ENCODE measurements at regions not wholly inside any gene's neighbourhood (a gene's known extent, or its start where the extent isn't known, plus 50 kb on each side); places are given as distances from the start of the nearest gene placed in this dataset.

GRCh38 chr11:95359756-95360155, 128.8 kb upstream of the SESN3 start:
- H3K4me3 ChIP-seq (replicated peaks in 1 of 3; ENCODE audit: insufficient read depth in 1 of 3, low read depth in 1 of 3, low read length in 3 of 3), result no peak overlapping the region
- no peak overlapping the region for H3K9ac ChIP-seq (replicated peaks; ENCODE audit: extremely low read depth, insufficient read depth, low read length)
- H3K4me1 ChIP-seq (ENCODE audit: control insufficient read depth, extremely low read depth, insufficient read depth, low read length), result no peaks in the 10 kb centered on the region
- no peak overlapping the region for H3K27ac ChIP-seq (ENCODE audit: insufficient read depth, low read depth, low read length)
- no peaks in the 10 kb centered on the region for H3K9me1 ChIP-seq (replicated peaks; ENCODE audit: control insufficient read depth, extremely low read depth, insufficient read depth, low read length)
- TF ChIP-seq FOS (IDR thresholded peaks at IDR 0.05; ENCODE audit: borderline replicate concordance, insufficient read depth, low read length) (no peak), POLR2AphosphoS5 (IDR thresholded peaks at IDR 0.05; ENCODE audit: insufficient read depth, low read depth, low read length) (no peak), MAX (IDR thresholded peaks at IDR 0.05; ENCODE audit: insufficient read depth, insufficient read length) (no peak)
- DNase-seq (ENCODE audit: low read depth, low spot score), result no peak
- H3K9me3 ChIP-seq (replicated peaks; ENCODE audit: control insufficient read depth, insufficient read depth, low read length), result no peaks in the 10 kb centered on the region
- intact Hi-C loops (cut with micrococcal nuclease) (loop anchor here (10.0 kb wide), 2 partner anchors 205 to 345 kb away; no protein-coding TSS in a partner anchor), dilution Hi-C loops (cut with MboI; ENCODE audit: extremely low pct_ligation_motif_present, low sequenced_read_pairs) (no loop called here)
- BruUV-seq (replicated peaks), result no TSS peak
- POLR2A ChIA-PET, result no interaction called here
- no peaks in the 10 kb centered on the region for H4K20me1 ChIP-seq (replicated peaks; ENCODE audit: control insufficient read depth, extremely low read depth, insufficient read depth, low read length)
- FAIRE-seq, result no peak
- no peak overlapping the region for H2AFZ ChIP-seq (ENCODE audit: low read depth, low read length)
- H3K79me2 ChIP-seq (ENCODE audit: control insufficient read depth, insufficient read depth, low read length), result no peaks in the 10 kb centered on the region
- CTCF ChIA-PET, result no interaction called here
- no peaks in the 10 kb centered on the region for H3K36me3 ChIP-seq (ENCODE audit: control insufficient read depth in 2 of 2, extremely low read depth in 1 of 2, insufficient read depth in 2 of 2, low read length in 2 of 2)
- H3K4me2 ChIP-seq (ENCODE audit: insufficient read depth, low read length), result no peak overlapping the region
- peaks cover 0 to 2% of the 10 kb centered on the region in 2 experiments for H3K27me3 ChIP-seq (ENCODE audit: control insufficient read depth in 2 of 2, insufficient read depth in 2 of 2, low read length in 2 of 2)

- POLR2A ChIA-PET, result no interaction called here
These were observed 128.3 kb upstream of the SESN3 start for GRCh38 chr11:95359341-95359663.

More at GRCh38 chr11:95359341-95359663, 128.3 kb upstream of the SESN3 start:
- no TSS peak for BruUV-seq (replicated peaks)
- H3K4me1 ChIP-seq (ENCODE audit: control insufficient read depth, extremely low read depth, insufficient read depth, low read length), result no peaks in the 10 kb centered on the region
- no peaks in the 10 kb centered on the region for H4K20me1 ChIP-seq (replicated peaks; ENCODE audit: control insufficient read depth, extremely low read depth, insufficient read depth, low read length)
- H3K4me3 ChIP-seq (replicated peaks in 1 of 3; ENCODE audit: insufficient read depth in 1 of 3, low read depth in 1 of 3, low read length in 3 of 3), result no peak overlapping the region
- H3K9ac ChIP-seq (replicated peaks; ENCODE audit: extremely low read depth, insufficient read depth, low read length), result no peak overlapping the region
- no peaks in the 10 kb centered on the region for H3K36me3 ChIP-seq (ENCODE audit: control insufficient read depth in 2 of 2, extremely low read depth in 1 of 2, insufficient read depth in 2 of 2, low read length in 2 of 2)
- H2AFZ ChIP-seq (ENCODE audit: low read depth, low read length), result no peak overlapping the region
- no peak for TF ChIP-seq CTCF (IDR thresholded peaks at IDR 0.05; ENCODE audit: extremely low read depth in 1 of 2, insufficient read depth in 1 of 2, low read depth in 1 of 2, low read length in 2 of 2)
- no peak for TF ChIP-seq MAX (IDR thresholded peaks at IDR 0.05; ENCODE audit: insufficient read depth, insufficient read length)
- no peak for TF ChIP-seq GATA2 (IDR thresholded peaks at IDR 0.05; ENCODE audit: insufficient read depth, insufficient read length, low read depth, low read length)
- TF ChIP-seq POLR2A (IDR thresholded peaks at IDR 0.05; ENCODE audit: low read depth, low read length), result no peak
- TF ChIP-seq MYC (IDR thresholded peaks at IDR 0.05; ENCODE audit: low read depth, low read length), result no peak
- TF ChIP-seq FOS (IDR thresholded peaks at IDR 0.05; ENCODE audit: borderline replicate concordance, insufficient read depth, low read length), result no peak
- no peak for TF ChIP-seq JUN (IDR thresholded peaks at IDR 0.05; ENCODE audit: borderline replicate concordance, insufficient read depth, insufficient read length, low read depth)
- TF ChIP-seq EZH2 (IDR thresholded peaks at IDR 0.05; ENCODE audit: borderline replicate concordance, low read depth, low read length, severe bottlenecking), result no peak
- TF ChIP-seq POLR2AphosphoS5 (IDR thresholded peaks at IDR 0.05; ENCODE audit: insufficient read depth, low read depth, low read length), result no peak
- FAIRE-seq (no peak), DNase-seq (ENCODE audit: low read depth, low spot score) (no peak)
- intact Hi-C loops (cut with micrococcal nuclease), result no loop called here
- H3K9me3 ChIP-seq (replicated peaks; ENCODE audit: control insufficient read depth, insufficient read depth, low read length), result no peaks in the 10 kb centered on the region
- no peaks in the 10 kb centered on the region for H3K79me2 ChIP-seq (ENCODE audit: control insufficient read depth, insufficient read depth, low read length)
- no peak overlapping the region for H3K4me2 ChIP-seq (ENCODE audit: insufficient read depth, low read length)
- H3K9me1 ChIP-seq (replicated peaks; ENCODE audit: control insufficient read depth, extremely low read depth, insufficient read depth, low read length), result no peaks in the 10 kb centered on the region
- no peak overlapping the region for H3K27ac ChIP-seq (ENCODE audit: insufficient read depth, low read depth, low read length)
- peaks cover 0 to 2% of the 10 kb centered on the region in 2 experiments for H3K27me3 ChIP-seq (ENCODE audit: control insufficient read depth in 2 of 2, insufficient read depth in 2 of 2, low read length in 2 of 2)
- dilution Hi-C loops (cut with MboI; ENCODE audit: extremely low pct_ligation_motif_present, low sequenced_read_pairs), result no loop called here
- CTCF ChIA-PET, result interaction anchor here (1.5 kb wide), 1 partner anchor 346 kb away, joined by 3 read pairs; no protein-coding TSS in a partner anchor

All from endothelial cell of umbilical vein (primary cell).